ENCODE measurements at regions not wholly inside any gene's neighbourhood (a gene's known extent, or its start where the extent isn't known, plus 50 kb on each side); places are given as distances from the start of the nearest gene placed in this dataset.
"Not testable (repeated sequence)": the region's sequence is repeated elsewhere in the genome, so short reads cannot be mapped to it uniquely, and the experiment has no call there.

GRCh38 chr7:69088185-69088584 is 510.1 kb upstream of the AUTS2 start:
- DNase-seq (ENCODE audit: low read depth) = no peak

- no peak for DNase-seq (ENCODE audit: low read depth)
These were observed 507.3 kb upstream of the AUTS2 start for GRCh38 chr7:69090936-69091335.

GRCh38 chr7:69091521-69091920 is 506.8 kb upstream of the AUTS2 start:
- no peak for DNase-seq (ENCODE audit: low read depth)

- no peak for DNase-seq (ENCODE audit: low read depth)
These were observed 503.1 kb upstream of the AUTS2 start for GRCh38 chr7:69095127-69095526.

- DNase-seq (ENCODE audit: low read depth) = no peak
These were observed 502.6 kb upstream of the AUTS2 start for GRCh38 chr7:69095649-69096048.

GRCh38 chr7:69104023-69104422 is 494.3 kb upstream of the AUTS2 start:
- DNase-seq (ENCODE audit: low read depth) = no peak

GRCh38 chr7:69105092-69105491 is 493.2 kb upstream of the AUTS2 start:
- DNase-seq (ENCODE audit: low read depth) = no peak

GRCh38 chr7:69105981-69106380 is 492.3 kb upstream of the AUTS2 start:
- DNase-seq (ENCODE audit: low read depth) = no peak

- DNase-seq (ENCODE audit: low read depth) = not testable (repeated sequence)
These were observed 491.8 kb upstream of the AUTS2 start for GRCh38 chr7:69106449-69106848.

GRCh38 chr7:69106946-69107345 is 491.3 kb upstream of the AUTS2 start:
- not testable (repeated sequence) for DNase-seq (ENCODE audit: low read depth)

- DNase-seq (ENCODE audit: low read depth) = no peak
These were observed 490.2 kb upstream of the AUTS2 start for GRCh38 chr7:69108097-69108496.

GRCh38 chr7:69109246-69109645 is 489.0 kb upstream of the AUTS2 start:
- no peak for DNase-seq (ENCODE audit: low read depth)

- no peak for DNase-seq (ENCODE audit: low read depth)
These were observed 488.4 kb upstream of the AUTS2 start for GRCh38 chr7:69109879-69110278.

GRCh38 chr7:69110450-69111050 is 487.7 kb upstream of the AUTS2 start:
- no peak for DNase-seq (ENCODE audit: low read depth)

- DNase-seq (ENCODE audit: low read depth) = peak; percentile 2
These were observed 483.9 kb upstream of the AUTS2 start for GRCh38 chr7:69114374-69114773.

GRCh38 chr7:69115788-69116187 is 482.5 kb upstream of the AUTS2 start:
- DNase-seq (ENCODE audit: low read depth) = peak; percentile 2

GRCh38 chr7:69116196-69116595 is 482.1 kb upstream of the AUTS2 start:
- not testable (repeated sequence) for DNase-seq (ENCODE audit: low read depth)

GRCh38 chr7:69122953-69123352 is 475.3 kb upstream of the AUTS2 start:
- DNase-seq (ENCODE audit: low read depth) = no peak

- DNase-seq (ENCODE audit: low read depth) = no peak
These were observed 471.3 kb upstream of the AUTS2 start for GRCh38 chr7:69126896-69127479.

- DNase-seq (ENCODE audit: low read depth) = no peak
These were observed 468.8 kb upstream of the AUTS2 start for GRCh38 chr7:69129524-69129923.

GRCh38 chr7:69129951-69130350 is 468.3 kb upstream of the AUTS2 start:
- no peak for DNase-seq (ENCODE audit: low read depth)

- DNase-seq (ENCODE audit: low read depth) = no peak
These were observed 467.9 kb upstream of the AUTS2 start for GRCh38 chr7:69130396-69130795.

GRCh38 chr7:69134316-69134715 is 464.0 kb upstream of the AUTS2 start:
- no peak for DNase-seq (ENCODE audit: low read depth)

GRCh38 chr7:69147631-69148030 is 450.6 kb upstream of the AUTS2 start:
- no peak for DNase-seq (ENCODE audit: low read depth)

Measured in EH (cell line).